GM12864 (cell line): ENCODE measurements at regions not wholly inside any gene's neighbourhood (a gene's known extent, or its start where the extent isn't known, plus 50 kb on each side); places are given as distances from the start of the nearest gene placed in this dataset.
"Not testable (repeated sequence)": the region's sequence is repeated elsewhere in the genome, so short reads cannot be mapped to it uniquely, and the experiment has no call there.

Experiments
- DNase-seq: peaks from one replicate; pipeline ENCODE4 v3.0.0-alpha.2; 2011; ENCODE audit warnings: low read depth
- H3K4me3 ChIP-seq: 2 replicates; pipeline ENCODE4 v1.5.1; 2011; ENCODE audit warnings: mild to moderate bottlenecking, low read depth, low read length, control low read depth
- CTCF ChIP-seq: IDR thresholded peaks from 2 replicates; pipeline ENCODE4 v1.5.1; 2011; ENCODE audit warnings: low read depth, mild to moderate bottlenecking, moderate library complexity, low read length, control low read depth, inconsistent platforms; ENCODE audit errors: missing control alignments

- TF ChIP-seq CTCF, result no peak
- no peak for DNase-seq
- H3K4me3 ChIP-seq, result no peak overlapping the region
These were observed 747.3 kb downstream of the COL12A1 start for GRCh38 chr6:74458536-74458935.

- no peak for DNase-seq
- H3K4me3 ChIP-seq, result no peak overlapping the region
- no peak for TF ChIP-seq CTCF
These were observed 750.1 kb downstream of the COL12A1 start for GRCh38 chr6:74455786-74456185.

- no peak overlapping the region for H3K4me3 ChIP-seq
- no peak for TF ChIP-seq CTCF
- no peak for DNase-seq
These were observed 753.9 kb downstream of the COL12A1 start for GRCh38 chr6:74451953-74452352.

- no peak for TF ChIP-seq CTCF
- no peak overlapping the region for H3K4me3 ChIP-seq
- no peak for DNase-seq
These were observed 752.8 kb downstream of the CD109 start for GRCh38 chr6:74448850-74449249.

GRCh38 chr6:74447013-74447412 is 751.0 kb downstream of the CD109 start:
- no peak for DNase-seq
- TF ChIP-seq CTCF, result no peak
- H3K4me3 ChIP-seq, result no peak overlapping the region

GRCh38 chr6:74439123-74439811 is 743.3 kb downstream of the CD109 start:
- TF ChIP-seq CTCF, result no peak
- no peak for DNase-seq
- H3K4me3 ChIP-seq, result no peak overlapping the region

GRCh38 chr6:74438395-74438794 is 742.4 kb downstream of the CD109 start:
- not testable (repeated sequence) for DNase-seq, H3K4me3 ChIP-seq
